ENCODE measurements at regions not wholly inside any gene's neighbourhood (a gene's known extent, or its start where the extent isn't known, plus 50 kb on each side); places are given as distances from the start of the nearest gene placed in this dataset.
A peak's percentile ranks its signal among the peaks of the same experiment; 100 is the strongest.
"Not testable (repeated sequence)": the region's sequence is repeated elsewhere in the genome, so short reads cannot be mapped to it uniquely, and the experiment has no call there.

DNA sequence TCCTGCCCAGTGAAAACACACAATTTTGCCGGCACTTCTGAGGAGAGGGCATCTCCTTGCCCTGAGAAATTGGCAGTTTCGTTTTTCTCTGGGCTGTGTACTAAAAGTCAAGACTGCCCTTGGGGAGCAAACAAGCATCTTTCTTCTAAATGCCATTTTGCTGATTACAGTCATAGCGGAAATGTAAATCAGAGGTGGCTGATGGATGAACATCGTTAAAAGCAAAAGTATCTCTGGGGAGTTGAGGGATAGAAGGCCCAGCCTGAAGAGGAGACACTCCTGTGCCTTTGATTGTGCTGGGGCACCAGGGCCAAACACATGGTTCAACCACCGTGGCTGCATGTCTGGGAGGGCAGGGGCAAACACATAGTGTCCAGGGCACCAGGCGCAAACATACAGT is 49.8 kb downstream of the ABCC12 start:
- no peak for DNase-seq (ENCODE audit: low read depth in 2 of 2)

DNA sequence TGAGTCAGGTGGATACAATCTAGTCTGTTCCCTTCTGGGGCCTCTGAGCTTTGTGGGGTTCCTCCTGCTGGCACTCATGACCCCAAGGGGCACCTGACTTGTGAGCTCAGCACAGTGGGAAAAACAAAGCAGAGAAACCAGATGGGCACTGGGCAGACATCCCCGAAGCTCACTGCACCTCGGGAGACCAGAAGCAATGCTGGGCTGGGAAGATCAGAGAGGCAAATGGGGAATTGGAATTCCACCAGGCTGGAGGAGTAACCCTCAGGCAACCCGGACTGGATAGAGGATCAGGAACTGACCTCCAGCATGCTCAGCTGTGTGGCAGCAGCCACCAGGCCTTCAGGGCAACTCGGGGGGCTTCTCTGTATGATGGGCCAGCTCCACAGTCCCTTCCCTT is 50.3 kb downstream of the ABCC12 start:
- no peak for DNase-seq (ENCODE audit: low read depth in 2 of 2)

DNA sequence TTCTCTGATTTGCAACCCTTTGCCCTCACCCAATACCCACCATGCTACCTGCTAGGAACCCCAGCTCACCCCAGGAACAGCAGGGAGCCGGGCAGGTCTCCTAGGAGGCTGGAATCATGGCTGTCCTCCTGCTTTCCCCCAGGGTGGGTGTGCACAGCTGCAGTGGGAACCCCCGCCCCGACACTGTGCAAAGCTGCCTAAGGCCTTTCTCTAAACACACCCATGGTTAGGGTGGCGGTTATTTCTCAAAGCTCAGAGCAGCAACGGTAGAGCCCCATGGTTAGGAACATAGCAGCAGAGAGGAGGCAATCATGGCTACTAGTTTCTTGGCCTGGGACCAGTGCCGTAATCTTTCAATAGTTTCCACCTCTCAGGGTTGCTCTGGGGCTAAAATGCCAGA is 52.2 kb downstream of the ABCC12 start:
- no peak for DNase-seq (ENCODE audit: low read depth in 2 of 2)

DNA sequence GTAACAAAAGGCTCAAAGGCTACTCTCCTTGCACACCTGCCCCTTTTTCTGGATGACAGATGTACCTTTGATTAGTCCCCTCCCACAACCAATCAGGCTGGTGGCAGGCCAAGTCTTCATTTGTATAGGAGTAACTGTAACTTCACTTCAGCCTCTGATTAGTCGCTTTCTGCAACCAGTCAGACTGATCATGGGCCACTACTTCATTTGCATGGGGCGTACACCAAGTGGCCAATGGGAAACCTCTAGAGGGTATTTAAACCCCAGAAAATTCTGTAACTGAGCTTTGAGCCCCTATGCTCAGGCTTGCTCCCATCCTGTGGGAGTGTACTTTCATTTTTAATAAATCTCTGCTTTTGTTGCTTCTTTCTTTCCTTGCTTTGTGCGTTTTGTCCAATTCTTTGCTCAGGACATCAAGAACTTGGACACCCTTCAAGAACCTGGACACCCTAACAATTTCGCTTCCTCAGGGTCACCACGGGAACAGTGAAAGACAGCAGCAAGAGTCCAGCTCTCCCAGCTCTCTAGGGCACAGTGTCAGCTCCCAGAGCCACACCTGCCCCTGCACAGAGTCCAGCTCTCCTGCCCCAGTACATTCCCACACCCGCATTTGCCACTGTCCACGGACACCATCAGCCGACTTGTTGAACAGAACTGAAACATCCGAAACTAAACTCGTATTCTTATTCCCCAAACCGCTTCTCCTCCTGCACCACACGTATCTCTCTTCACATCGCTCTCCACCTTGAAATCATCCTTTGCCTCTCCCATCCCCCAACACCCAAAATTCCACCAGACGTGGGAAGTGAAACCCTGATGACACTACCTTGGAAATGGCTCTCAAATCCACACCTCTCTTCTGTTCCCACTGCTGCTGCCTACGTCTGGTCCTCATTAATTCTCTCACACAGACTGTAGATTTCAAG is 53.4 kb downstream of the ABCC12 start:
- no peak for DNase-seq (ENCODE audit: low read depth in 2 of 2)

DNA sequence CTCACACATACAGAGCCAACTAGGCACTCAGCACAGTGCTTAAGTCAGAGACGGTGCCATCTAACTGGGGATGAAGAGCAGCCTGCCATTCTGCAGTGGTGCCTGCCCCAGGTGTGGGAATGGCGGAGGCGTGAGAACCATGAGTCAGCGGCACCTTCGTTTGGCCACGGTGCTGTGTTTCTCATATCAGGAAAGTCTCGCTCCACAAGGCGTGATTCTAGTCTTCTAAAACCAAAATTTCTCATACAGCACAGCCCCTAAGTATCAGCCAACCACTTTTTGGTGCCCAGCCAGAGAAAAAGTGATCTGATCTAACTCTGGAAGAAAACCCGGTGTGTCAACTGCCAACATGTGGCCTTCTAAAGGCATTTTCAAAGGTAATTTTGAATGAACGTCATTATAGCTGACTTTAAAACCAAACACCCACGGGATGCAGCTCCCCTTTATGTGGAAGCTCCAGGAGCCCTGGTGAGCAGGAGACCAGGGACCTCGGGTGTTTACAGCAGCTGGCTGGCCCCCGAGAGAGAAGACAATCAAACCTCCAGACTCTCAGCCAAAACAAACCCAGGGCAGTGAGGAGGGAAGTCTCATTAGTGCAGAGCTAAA is 54.6 kb downstream of the ABCC12 start:
- peak in 1 of 2 donors; percentile 35 for DNase-seq (ENCODE audit: low read depth in 2 of 2)

DNA sequence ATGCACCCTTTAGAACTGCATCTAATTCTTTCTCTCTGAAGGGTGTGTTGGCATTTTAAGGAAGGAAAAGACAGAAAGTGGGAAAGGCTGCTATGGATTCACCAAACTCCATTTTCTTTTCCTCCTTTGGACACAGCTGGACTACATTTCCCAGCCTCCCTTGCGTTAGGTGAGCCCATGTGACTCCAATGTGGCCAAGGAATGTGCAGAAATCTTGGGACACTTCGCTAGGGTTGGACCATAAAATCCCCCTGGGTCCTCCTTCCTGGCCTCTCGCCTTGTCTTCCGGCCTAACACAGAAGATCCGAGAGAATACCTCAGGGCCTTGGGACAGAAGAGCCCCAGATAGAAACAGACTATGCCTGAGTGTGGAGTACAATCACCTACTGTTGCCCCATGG is 56.3 kb downstream of the ABCC12 start:
- DNase-seq (ENCODE audit: low read depth in 2 of 2), result no peak

DNA sequence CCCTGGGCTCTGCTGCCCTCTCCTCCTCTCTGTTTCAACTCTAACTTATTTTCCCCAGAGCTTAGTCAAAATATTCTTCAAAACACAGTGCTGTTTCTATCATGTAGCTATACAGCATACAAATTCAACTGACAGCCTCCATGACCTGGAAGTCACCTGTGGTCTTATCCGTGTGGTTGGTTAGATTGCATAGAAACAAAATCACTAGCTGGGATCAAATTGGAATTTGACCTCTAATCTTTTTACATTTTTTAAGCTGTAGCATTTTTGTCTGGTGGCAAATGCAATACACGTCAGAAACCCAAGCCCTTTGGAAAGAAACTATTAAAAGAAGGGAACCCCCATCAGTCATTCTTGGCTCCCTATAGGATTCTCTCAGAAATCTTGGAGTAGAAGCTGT is 57.3 kb downstream of the ABCC12 start:
- no peak for DNase-seq (ENCODE audit: low read depth in 2 of 2)

DNA sequence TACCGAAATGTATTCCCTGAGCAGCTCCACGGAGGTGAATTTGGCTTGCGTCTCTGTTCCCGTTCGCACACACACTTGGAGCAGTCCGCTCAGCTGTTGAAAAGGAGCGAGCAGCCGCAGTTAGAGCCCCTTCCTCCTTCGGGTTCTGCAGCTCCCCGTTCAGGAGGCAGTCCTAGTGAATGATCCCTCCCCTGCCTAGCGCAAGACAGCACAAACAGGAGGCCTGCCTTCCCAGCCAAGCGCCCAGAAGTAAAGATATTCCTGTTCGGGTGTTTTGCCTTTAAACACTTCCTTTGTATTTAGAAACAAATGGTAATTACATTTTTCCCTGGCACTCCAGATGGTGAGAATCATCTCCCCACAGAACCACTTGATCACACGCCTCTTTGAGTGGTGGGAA is 64.7 kb downstream of the ABCC12 start:
- DNase-seq (ENCODE audit: low read depth in 2 of 2), result no peak

DNA sequence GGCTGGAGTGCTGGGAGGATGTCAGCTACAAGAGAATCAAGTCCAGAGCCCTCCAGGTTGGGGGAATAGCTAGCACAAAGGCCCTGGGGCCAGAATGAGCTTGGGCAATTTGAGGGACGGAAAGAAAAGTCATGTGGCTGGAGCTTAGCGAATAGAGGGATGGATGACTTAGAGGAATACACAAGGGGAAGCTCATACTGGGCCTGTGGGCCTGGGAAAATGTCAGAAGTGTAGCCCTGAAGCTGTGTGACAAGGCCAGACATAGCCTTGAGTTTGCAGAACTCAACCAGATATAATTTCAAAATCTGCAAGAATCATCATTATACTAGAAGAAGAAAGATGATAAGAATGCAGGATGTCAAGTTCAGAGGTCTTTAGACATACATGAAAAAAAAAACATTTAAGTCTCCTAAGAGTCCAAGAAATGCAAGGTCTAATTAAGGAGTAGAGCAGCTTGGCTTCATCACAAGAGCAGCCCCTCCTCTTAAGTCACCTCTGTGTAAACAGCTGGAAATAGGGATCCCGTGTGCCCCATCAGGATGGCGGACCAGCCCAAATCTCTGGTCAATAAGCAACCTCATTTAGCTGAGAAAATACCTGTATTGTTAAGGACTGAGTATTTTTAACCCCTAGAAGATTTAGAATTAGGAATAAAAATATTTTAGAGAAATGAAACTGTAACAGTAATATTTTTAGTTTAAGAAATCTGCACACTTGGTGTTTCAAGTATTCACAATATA is 66.6 kb downstream of the ABCC12 start:
- DNase-seq (ENCODE audit: low read depth in 2 of 2), result no peak

DNA sequence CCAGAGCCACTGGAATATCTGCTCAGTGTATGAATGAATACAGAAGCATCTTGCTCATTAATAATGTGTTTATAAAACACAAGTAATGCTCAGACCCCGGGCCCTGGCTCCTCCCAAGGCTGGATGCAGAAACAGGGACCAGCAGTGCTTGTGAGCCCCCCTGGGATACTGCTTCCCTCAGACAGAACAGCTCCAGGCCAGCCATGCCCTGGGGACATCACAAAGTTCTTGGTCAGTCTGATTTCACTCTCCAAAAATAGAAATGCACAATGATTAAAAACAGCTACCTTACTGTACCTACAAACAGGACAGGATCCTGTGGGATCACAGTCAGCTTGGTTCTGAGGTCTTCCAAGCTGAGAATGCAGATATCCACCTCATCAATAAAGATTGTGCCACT is 68.2 kb downstream of the ABCC12 start:
- DNase-seq (ENCODE audit: low read depth in 2 of 2), result no peak

DNA sequence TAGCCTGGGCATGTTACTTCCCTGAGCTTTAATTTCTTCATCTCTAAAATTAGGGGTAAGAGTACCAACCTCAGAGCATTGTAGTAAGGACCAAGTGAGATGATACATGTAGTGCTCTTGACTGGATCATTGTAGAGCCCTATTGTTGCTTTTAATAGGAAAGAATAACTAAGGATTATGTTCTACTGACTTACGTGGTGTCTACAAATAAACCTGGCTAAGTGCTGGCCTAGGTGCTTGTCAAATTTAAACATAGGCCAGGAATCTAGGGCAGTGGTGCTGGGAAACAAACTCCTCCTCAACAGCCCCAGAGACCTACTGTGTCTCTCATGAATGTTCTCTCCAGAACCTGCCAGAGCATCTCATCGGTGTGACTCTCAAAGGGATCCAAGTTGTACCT is 69.4 kb downstream of the ABCC12 start:
- no peak for DNase-seq (ENCODE audit: low read depth in 2 of 2)

DNA sequence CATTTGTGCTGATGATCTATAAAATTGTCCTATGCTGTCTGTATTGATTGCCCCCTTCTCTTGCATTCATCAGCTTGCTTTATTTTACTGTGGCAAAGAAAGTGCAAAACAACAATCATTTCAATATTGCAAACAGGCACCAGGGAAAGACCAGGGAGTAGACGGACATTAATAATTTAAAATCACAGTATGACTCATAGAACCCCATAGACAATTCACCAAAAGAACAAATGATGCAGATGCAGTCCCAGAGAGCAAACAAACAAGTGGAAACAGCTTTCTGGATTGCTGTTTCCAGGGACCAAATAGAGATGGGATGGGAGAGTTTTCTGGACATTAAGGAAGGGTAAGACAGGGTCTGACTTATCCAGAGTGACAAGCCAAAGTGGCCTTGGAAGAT is 70.1 kb downstream of the ABCC12 start:
- no peak for DNase-seq (ENCODE audit: low read depth in 2 of 2)

DNA sequence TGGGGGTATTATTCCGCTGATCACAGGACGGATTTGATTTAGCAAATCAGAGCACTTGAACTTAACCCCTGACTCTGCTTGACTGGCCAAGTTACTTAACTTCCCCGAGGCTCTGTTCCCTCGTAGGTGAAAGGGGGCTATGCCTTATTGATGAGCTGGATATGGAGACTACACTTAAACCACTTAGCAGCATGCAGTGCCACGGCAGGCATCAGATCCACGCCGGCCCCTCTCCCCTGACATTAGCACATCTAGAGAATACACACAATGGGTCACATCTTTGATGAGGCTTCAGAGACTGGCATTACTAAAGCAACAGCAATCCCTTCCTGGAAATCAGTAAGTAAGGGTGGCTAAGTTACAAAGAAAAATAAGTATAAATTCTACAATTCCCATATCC is 71.0 kb downstream of the ABCC12 start:
- no peak for DNase-seq (ENCODE audit: low read depth in 2 of 2)

DNA sequence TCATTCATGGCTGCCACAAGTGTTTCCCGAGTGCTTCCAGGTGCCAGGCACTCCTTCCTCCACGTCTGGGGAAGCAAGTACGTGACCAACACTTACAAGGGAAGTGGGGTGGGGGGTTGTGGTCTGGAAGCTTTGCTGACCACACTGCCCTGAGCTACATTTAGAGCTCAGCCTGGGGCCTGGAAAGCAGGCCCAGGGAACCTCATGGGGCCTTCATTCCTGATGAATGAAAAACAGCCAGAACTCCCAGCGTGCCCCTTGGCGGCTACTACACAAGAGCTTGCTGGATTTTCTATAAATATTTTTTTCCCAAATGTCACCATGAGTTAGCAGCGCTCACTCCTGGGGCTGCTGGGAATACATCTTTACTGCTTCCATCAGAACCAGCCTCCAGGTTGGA is 73.3 kb downstream of the ABCC12 start:
- no peak for DNase-seq (ENCODE audit: low read depth in 2 of 2)

DNA sequence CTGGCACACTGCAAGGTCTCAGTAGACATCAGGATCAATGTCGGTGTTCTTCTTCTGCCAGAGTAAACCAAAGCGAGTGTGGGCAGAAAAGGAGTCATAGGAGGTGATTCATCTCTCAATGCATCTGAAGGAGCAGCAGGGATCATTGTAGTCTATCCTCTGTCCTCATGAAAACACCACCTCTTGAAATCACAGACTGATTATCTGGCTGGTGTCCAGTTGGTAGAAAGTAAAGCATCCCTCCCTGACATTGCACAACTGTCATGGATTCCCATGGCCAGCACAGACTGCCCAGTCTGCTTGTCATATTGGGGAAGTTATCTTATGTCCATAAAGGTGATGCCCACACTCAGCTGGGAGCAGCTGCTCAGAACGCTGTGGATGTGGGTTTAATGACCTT is 74.1 kb downstream of the ABCC12 start:
- DNase-seq (ENCODE audit: low read depth in 2 of 2), result no peak

DNA sequence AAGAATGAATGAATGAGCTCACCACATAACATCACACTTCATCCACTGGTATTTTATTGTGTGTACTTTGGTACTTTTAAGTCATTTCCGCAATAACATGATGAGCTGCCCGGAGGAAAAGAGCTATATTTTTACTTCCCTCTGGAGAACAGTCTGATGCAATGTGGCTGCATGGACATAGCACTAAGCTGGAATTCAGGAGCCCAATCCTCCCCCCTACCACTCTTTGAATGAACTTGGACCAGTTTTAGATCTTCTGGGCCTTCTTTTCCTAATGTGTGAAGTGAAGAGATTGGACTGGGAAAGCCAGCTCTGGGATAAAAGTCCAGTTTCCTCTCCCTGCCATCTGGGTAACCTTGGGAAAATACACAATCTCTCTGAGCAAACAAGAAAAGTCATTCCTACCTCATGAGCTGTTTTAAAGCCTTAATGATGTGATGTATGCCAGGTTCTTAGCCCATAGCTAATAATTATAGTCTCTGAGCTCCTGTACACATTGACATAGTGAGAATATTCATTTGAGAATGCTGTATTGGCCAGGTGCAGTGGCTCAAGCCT is 79.3 kb downstream of the ABCC12 start:
- no peak for DNase-seq (ENCODE audit: low read depth in 2 of 2)

DNA sequence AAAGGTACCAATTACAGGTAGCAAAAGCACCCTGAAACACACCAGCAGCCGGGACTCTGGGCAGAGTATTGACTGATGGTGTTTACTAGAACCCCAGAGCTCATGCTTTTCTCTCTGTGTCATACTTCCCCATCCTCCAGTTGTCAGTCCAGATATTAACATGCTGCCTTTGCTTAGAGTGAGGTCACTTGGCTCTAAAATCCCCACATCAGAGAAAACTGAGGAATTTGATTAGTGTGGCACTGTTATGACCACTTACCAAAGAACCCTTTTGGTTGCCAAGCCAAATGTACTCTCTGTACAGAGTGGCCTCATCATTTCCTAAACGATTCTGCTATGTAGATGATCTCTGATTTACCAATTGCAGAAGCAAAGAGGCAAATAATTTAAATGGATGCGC is 80.4 kb downstream of the ABCC12 start:
- no peak for DNase-seq (ENCODE audit: low read depth in 2 of 2)

DNA sequence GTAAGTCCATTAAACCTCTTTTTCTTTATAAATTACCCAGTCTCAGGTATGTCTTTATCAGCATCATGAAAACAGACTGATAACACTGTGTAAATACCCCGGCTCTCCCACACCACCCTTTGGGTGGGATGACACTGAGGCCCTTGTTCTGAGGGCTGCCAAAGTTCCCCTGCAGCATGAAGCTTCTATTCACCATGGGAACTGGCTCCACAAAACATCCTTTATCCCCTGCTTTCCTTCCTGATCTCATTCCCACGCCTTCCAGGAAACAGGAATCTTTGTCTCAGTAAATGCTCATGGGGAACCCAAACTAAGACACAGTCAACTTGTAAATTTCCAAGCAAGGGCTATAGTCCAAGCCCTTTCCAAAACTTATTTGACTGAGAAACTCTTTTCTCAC is 88.4 kb downstream of the ABCC12 start:
- no peak for DNase-seq (ENCODE audit: low read depth in 2 of 2)

DNA sequence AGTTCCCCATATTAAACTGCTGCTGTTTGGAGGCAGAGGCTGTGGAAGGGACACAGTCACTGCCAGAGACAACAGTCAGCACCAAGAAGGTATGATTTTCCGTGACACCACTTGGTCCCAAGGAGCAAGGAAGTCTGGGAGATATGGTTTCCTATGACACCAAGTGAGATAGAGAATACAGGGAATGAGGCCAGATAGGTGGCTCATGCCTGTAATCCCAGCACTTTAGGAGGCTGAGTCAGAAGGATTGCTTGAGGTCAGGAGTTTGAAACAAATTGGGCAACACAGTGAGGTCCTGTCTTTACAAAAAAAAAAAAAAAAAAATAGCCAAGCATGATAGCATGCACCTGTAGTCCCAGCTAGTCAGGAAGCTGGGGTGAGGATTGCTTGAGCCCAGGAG is 90.8 kb downstream of the ABCC12 start:
- DNase-seq (ENCODE audit: low read depth in 2 of 2), result no peak

DNA sequence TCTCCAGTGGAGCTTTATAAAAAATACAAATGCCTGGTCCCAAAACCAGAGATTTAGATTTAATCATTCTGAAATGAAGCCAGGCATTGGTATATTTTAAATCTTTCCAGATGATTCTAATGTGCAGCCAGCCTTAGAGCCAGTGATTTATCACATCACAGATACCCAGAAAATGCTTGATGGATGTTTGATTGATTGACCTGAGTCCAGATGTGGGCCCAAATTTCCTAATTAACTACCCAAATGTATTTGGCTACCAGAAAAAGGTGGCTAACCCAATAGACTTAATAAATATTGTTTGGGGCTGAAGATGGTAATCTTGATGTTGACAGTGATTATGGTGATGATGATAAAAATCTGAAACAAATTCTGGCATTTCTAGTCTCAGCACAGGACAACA is 93.1 kb downstream of the ABCC12 start:
- DNase-seq (ENCODE audit: low read depth in 2 of 2), result no peak

DNA sequence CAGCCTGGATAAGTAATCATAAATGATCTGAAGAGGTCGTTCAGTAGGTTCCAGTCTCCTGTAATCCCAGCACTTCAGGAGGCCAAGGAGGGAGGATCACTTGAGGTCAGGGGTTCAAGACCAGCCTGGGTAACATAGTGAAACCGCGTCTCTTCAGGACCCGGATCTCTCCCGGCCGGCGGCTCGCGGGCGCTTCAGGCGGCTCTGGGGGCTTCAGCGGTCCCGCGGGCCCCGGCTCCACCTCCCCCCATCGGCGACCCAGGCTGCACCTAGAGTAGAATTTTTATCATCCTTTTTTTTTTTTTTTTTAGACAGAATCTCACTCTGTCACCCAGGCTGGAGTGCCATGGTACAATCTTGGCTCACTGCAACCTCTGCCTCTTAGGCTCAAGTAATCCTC is 95.9 kb downstream of the ABCC12 start:
- no peak for DNase-seq (ENCODE audit: low read depth in 2 of 2)

DNA sequence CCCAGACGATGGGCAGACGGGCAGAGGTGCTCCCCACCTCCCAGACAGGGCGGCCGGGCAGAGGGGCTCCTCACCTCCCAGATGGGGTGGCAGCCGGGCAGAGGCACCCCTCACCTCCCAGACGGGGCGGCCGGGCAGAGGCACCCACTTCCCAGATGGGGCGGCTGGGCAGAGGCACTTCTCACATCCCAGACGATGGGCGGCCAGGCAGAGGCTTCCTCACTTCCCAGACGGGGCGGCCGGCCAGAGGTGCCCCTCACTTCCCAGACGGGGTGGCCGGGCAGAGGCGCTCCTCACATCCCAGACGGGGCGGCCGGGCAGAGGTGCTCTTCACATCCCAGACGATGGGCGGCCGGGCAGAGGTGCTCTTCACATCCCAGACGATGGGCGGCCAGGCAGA is 96.6 kb downstream of the ABCC12 start:
- DNase-seq (ENCODE audit: low read depth in 2 of 2), result not testable (repeated sequence)

DNA sequence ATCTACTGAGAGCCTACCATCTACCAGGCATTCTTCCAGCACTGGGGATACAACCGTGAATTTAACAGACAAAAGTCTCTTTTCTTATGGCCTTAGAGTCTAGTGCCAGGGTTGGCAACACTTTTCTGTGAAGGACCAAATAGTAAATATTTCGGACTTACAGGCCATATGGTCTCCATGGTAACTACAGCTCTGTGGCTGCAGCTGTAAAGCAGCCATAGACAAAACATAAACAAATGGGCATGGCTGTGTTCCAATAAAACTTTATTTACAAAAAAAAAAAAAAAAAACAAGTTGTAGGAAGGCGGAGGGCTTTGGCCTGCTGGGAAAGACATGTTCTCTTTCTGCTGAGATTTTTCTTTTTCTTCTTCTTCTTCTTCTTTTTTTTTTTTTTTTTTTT is 98.7 kb downstream of the ABCC12 start:
- DNase-seq (ENCODE audit: low read depth in 2 of 2), result no peak
